Neural progenitor cell (in vitro differentiated cells): ENCODE measurements at regions not wholly inside any gene's neighbourhood (a gene's known extent, or its start where the extent isn't known, plus 50 kb on each side); places are given as distances from the start of the nearest gene placed in this dataset.

Source experiments
- DNase-seq: peaks from one replicate; pipeline ENCODE4 v3.0.0-alpha.2; 2016; ENCODE audit warnings: low spot score
- H2AFZ ChIP-seq: fragments of 200-600 bp; sonication (generic); replicated peaks from 2 replicates; pipeline ENCODE4 v1.6.1; 2016; ENCODE audit warnings: antibody characterized with exemption
- H3F3A ChIP-seq: fragments of 200-600 bp; sonication (generic); 2 replicates; pipeline ENCODE4 v1.6.1; 2016; ENCODE audit warnings: antibody characterized with exemption, low read depth
- H3K27ac ChIP-seq: fragments of 200-600 bp; sonication (generic); 2 replicates; pipeline ENCODE4 v1.5.1; 2016; ENCODE audit warnings: mild to moderate bottlenecking
- H3K27me3 ChIP-seq: fragments of 200-600 bp; sonication (generic); 2 replicates; pipeline ENCODE4 v1.6.1; 2016; ENCODE audit warnings: mild to moderate bottlenecking, moderate library complexity
- H3K36me3 ChIP-seq: fragments of 200-600 bp; sonication (generic); 2 replicates; pipeline ENCODE4 v1.5.1; 2016
- H3K4me1 ChIP-seq: fragments of 200-600 bp; sonication (generic); 2 replicates; pipeline ENCODE4 v1.6.1; 2016; ENCODE audit warnings: mixed run types
- H3K4me2 ChIP-seq: fragments of 200-600 bp; sonication (generic); 2 replicates; pipeline ENCODE4 v1.6.1; 2016
- H3K4me3 ChIP-seq: fragments of 200-600 bp; sonication (generic); 2 replicates; pipeline ENCODE4 v1.5.1; 2016
- H3K79me2 ChIP-seq: fragments of 200-600 bp; sonication (generic); 2 replicates; pipeline ENCODE4 v1.6.1; 2016; ENCODE audit warnings: low read depth
- H3K9ac ChIP-seq: fragments of 200-600 bp; sonication (generic); 2 replicates; pipeline ENCODE4 v1.6.1; 2016
- H3K9me3 ChIP-seq: fragments of 200-600 bp; sonication (generic); 2 replicates; pipeline ENCODE4 v1.5.1; 2016; ENCODE audit warnings: low read depth
- H4K20me1 ChIP-seq: fragments of 200-600 bp; sonication (generic); 2 replicates; pipeline ENCODE4 v1.6.1; 2016; ENCODE audit warnings: low read depth
- H3K27ac Mint-ChIP-seq: 3 replicates; pipeline ENCODE4 v1.8.0; 2021; ENCODE audit warnings: mixed read lengths
- H3K27me3 Mint-ChIP-seq: 2 replicates; pipeline ENCODE4 v1.8.0; 2022; ENCODE audit warnings: low read depth, mild to moderate bottlenecking, inconsistent platforms, moderate library complexity, mixed read lengths; ENCODE audit not compliant: insufficient read depth
- H3K36me3 Mint-ChIP-seq: 3 replicates; pipeline ENCODE4 v1.8.0; 2021; ENCODE audit warnings: mixed read lengths
- H3K4me1 Mint-ChIP-seq: 3 replicates; pipeline ENCODE4 v1.8.0; 2021; ENCODE audit warnings: mixed read lengths
- H3K4me3 Mint-ChIP-seq: 3 replicates; pipeline ENCODE4 v1.8.0; 2021; ENCODE audit warnings: mild to moderate bottlenecking, moderate library complexity, mixed read lengths
- H3K9me3 Mint-ChIP-seq: 3 replicates; pipeline ENCODE4 v1.8.0; 2020; ENCODE audit warnings: mixed read lengths
- EZH2 ChIP-seq: fragments of 200-600 bp; sonication (generic); IDR thresholded peaks from 2 replicates; pipeline ENCODE4 v1.6.1; 2017; ENCODE audit warnings: antibody characterized with exemption, mild to moderate bottlenecking, moderate library complexity
- EZH2phosphoT487 ChIP-seq: fragments of 200-600 bp; sonication (generic); IDR thresholded peaks from 2 replicates; pipeline ENCODE4 v1.6.1; 2017; ENCODE audit warnings: antibody characterized with exemption
- TF ChIP-seq, protein P1 (sequence below): fragments of 200-600 bp; sonication (generic); IDR thresholded peaks from 2 replicates; pipeline ENCODE4 v1.5.1; 2017; ENCODE audit warnings: antibody characterized with exemption, mild to moderate bottlenecking

DNA sequence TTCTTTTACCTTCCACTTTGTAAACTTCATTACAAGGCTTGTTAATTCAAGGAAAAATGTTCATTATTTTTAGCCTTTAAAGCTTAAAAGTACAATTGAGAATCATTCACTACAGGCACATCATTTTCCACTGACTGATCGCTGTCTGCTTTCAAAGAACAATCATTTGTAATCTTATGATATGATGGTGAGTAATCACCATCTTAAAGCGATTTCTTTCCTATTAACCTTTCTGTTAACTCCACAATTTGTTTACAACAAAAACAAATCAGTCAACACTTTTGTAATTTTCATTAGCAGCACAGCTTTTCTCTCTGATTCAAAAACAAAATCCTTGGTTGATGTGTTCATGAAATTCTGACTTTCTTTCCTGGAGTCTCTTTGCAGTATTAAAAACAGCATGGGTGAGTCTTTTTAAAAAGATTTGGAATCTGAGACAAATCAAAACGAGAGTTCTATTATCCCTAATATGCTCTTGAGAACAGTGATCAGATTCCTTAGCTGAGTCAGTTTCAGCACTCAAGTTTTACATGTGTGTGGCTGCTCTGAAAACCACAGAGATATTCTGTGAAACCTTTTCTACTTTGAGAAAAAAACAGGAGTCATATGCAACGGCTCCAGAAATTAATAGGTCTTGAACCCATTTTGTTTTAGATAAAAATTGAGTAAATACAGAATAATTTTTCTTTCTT lies 145.8 kb upstream of the TMPRSS15 start:
- Mint-ChIP-seq H3K4me1 (peaks cover 19% of the 10 kb centered on the region), H3K4me3 (no peak overlapping the region), H3K27me3 (no peaks in the 10 kb centered on the region), H3K36me3 (no peaks in the 10 kb centered on the region), H3K27ac (peak overlapping the region; percentile 55), H3K9me3 (no peaks in the 10 kb centered on the region)
- Histone ChIP-seq H2AFZ (peak overlapping the region; percentile 52), H3K79me2 (no peaks in the 10 kb centered on the region), H3K36me3 (no peaks in the 10 kb centered on the region), H3K9ac (no peak overlapping the region), H3K27ac (no peak overlapping the region), H3K4me3 (no peak overlapping the region), H3K4me1 (peaks cover 10% of the 10 kb centered on the region), H3F3A (no peaks in the 10 kb centered on the region), H4K20me1 (no peaks in the 10 kb centered on the region), H3K9me3 (no peaks in the 10 kb centered on the region), H3K27me3 (no peaks in the 10 kb centered on the region), H3K4me2 (no peak overlapping the region)
- no peak for DNase-seq
- TF ChIP-seq EZH2phosphoT487 (no peak), EZH2 (no peak)
- TF ChIP-seq, protein P1, sequence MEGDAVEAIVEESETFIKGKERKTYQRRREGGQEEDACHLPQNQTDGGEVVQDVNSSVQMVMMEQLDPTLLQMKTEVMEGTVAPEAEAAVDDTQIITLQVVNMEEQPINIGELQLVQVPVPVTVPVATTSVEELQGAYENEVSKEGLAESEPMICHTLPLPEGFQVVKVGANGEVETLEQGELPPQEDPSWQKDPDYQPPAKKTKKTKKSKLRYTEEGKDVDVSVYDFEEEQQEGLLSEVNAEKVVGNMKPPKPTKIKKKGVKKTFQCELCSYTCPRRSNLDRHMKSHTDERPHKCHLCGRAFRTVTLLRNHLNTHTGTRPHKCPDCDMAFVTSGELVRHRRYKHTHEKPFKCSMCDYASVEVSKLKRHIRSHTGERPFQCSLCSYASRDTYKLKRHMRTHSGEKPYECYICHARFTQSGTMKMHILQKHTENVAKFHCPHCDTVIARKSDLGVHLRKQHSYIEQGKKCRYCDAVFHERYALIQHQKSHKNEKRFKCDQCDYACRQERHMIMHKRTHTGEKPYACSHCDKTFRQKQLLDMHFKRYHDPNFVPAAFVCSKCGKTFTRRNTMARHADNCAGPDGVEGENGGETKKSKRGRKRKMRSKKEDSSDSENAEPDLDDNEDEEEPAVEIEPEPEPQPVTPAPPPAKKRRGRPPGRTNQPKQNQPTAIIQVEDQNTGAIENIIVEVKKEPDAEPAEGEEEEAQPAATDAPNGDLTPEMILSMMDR, result no peak

- H3K27me3 ChIP-seq, result no peaks in the 10 kb centered on the region
- TF ChIP-seq EZH2, result no peak
- TF ChIP-seq, protein P1, result no peak
- no peak for TF ChIP-seq EZH2phosphoT487
- Mint-ChIP-seq H3K4me1 (peaks cover 19% of the 10 kb centered on the region), H3K9me3 (no peaks in the 10 kb centered on the region), H3K36me3 (no peaks in the 10 kb centered on the region), H3K27ac (no peak overlapping the region), H3K27me3 (no peaks in the 10 kb centered on the region), H3K4me3 (no peak overlapping the region)
- H3K27ac ChIP-seq, result no peak overlapping the region
- no peak for DNase-seq
- H3K4me1 ChIP-seq, result peaks cover 10% of the 10 kb centered on the region
- no peak overlapping the region for H2AFZ ChIP-seq
- H3K4me2 ChIP-seq, result no peak overlapping the region
- H3F3A ChIP-seq, result no peaks in the 10 kb centered on the region
- H3K79me2 ChIP-seq, result no peaks in the 10 kb centered on the region
- no peak overlapping the region for H3K9ac ChIP-seq
- H3K36me3 ChIP-seq, result no peaks in the 10 kb centered on the region
- no peak overlapping the region for H3K4me3 ChIP-seq
- no peaks in the 10 kb centered on the region for H3K9me3 ChIP-seq
- H4K20me1 ChIP-seq, result no peaks in the 10 kb centered on the region
Measured at GRCh38 chr21:18550361-18550760, 146.8 kb upstream of the TMPRSS15 start.

DNA sequence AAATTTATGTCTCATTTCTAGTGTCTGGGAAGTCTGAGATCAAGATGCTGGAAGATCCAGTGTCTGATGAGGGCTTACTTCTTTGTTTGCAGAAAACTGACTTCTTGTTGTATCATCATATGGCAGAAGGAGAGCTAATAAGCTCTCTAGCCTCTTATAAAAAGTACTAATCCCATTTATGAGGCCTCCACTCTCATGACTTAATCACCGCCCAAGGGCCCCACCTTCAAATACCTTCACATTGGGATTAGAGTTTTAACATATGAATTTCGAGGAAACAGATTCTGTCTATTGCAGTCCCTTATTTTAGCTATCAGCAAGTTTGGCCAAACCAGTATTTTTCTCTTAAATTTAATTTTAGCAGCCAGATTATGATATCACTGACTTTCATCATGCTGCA lies 150.2 kb upstream of the TMPRSS15 start:
- H3K79me2 ChIP-seq, result no peaks in the 10 kb centered on the region
- no peaks in the 10 kb centered on the region for H3K27me3 ChIP-seq
- H3K9me3 ChIP-seq, result no peaks in the 10 kb centered on the region
- no peak overlapping the region for H3K27ac ChIP-seq
- H3K27me3 Mint-ChIP-seq, result peaks cover 5% of the 10 kb centered on the region
- H3K4me3 ChIP-seq, result no peak overlapping the region
- H3K36me3 Mint-ChIP-seq, result no peaks in the 10 kb centered on the region
- TF ChIP-seq, protein P1, result no peak
- no peak for TF ChIP-seq EZH2
- no peak for TF ChIP-seq EZH2phosphoT487
- DNase-seq, result no peak
- H3K4me2 ChIP-seq, result no peak overlapping the region
- no peaks in the 10 kb centered on the region for H3K36me3 ChIP-seq
- H3K9me3 Mint-ChIP-seq, result no peaks in the 10 kb centered on the region
- no peaks in the 10 kb centered on the region for H3F3A ChIP-seq
- no peaks in the 10 kb centered on the region for H4K20me1 ChIP-seq
- no peak overlapping the region for H2AFZ ChIP-seq
- no peak overlapping the region for H3K9ac ChIP-seq
- H3K4me1 Mint-ChIP-seq, result peaks cover 11% of the 10 kb centered on the region
- H3K4me3 Mint-ChIP-seq, result no peak overlapping the region
- peaks cover 10% of the 10 kb centered on the region for H3K4me1 ChIP-seq
- H3K27ac Mint-ChIP-seq, result no peak overlapping the region
